SK-N-DZ (cell line): ENCODE measurements at regions not wholly inside any gene's neighbourhood (a gene's known extent, or its start where the extent isn't known, plus 50 kb on each side); places are given as distances from the start of the nearest gene placed in this dataset.

Experiments used
- DNase-seq: peaks from one replicate; pipeline ENCODE4 v3.0.0-alpha.2; 2015; ENCODE audit warnings: low spot score

GRCh38 chr16:64892835-64893785, 228.8 kb downstream of the CDH11 start:
- no peak for DNase-seq

DNA sequence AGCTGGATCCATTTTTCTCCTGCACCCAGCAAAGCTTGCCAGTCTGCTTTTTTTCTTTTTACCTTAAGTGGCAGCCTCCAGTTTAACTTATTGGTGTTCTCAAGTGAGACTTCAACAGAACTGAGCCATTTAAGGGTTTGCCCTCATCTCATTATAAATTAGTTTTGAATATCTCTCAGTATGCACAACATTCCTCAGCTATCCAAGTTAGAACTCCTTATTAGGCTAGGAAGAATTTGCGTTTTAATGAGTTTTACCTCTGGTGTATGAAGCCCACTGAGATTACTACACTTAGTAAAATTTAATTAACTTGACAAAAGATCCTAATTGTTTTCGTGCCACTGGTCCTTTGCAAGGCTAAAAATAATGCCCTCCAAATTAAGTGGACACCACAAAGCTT, 232.4 kb downstream of the CDH11 start:
- DNase-seq: no peak

GRCh38 chr16:64887651-64888050, 234.2 kb downstream of the CDH11 start:
- DNase-seq: no peak

- DNase-seq: no peak
These were observed 239.6 kb downstream of the CDH11 start for GRCh38 chr16:64882078-64882784.

GRCh38 chr16:64880994-64881393, 240.9 kb downstream of the CDH11 start:
- DNase-seq: no peak

- no peak for DNase-seq
These were observed 241.9 kb downstream of the CDH11 start for GRCh38 chr16:64880006-64880405.

GRCh38 chr16:64878940-64879339, 242.9 kb downstream of the CDH11 start:
- DNase-seq: peak; percentile 98

GRCh38 chr16:64872101-64872500, 249.8 kb downstream of the CDH11 start:
- no peak for DNase-seq

DNA sequence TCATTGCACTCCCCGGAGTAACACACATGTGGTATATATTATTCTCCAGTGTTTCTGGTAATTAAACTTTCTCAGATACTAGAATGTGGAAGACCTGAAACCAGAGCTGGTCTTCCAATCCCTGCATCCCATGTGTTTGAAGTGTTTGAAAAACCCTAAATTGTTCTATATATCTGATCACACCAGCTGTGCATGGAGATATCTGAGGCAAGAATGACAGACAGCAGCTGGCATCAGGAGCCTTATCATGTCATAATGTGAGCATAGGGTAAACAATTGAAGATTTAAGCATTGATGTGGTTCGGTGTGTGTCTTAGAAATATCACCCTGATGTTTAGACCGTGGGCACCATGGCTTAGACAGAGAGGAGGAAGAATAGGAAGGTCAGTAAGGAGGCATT, 251.0 kb downstream of the CDH11 start:
- DNase-seq: no peak

DNA sequence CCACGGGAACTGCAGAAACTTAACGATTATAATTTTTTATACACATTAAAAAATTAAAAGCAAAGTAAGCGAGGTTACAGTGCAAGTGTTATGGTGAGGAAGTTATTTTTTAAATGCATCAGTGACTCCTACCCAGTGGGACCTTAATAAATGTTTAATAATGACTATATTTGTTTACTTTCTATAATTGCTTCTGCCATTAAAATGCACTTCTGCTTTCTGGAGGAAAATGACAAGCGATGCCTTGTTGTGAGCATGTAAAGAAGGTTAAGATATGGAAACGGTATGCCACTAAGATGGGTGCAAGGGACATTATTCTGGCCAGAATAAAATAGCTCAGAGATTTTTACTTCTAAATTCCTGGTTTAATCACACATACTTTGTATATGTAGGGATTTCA, 252.1 kb downstream of the CDH11 start:
- DNase-seq: no peak

DNA sequence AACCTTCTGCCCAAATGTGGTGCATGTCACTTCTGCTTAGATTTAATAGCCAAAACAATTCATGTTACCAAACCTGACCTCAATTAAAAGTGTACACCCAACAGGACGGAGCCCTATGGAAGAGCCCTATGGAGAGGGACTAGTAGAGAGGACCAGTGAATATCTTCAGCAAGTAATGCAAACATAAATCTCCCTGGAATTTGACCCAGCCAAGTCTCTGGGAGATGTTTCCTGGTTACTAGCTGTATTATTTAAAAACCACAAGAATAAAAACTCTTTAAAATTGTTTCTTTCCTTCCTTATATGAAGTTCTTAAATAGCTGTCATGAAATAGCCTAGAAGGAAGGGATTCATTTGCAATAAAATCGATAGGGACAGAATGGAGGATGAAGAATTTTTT, 255.8 kb downstream of the CDH11 start:
- DNase-seq: no peak

DNA sequence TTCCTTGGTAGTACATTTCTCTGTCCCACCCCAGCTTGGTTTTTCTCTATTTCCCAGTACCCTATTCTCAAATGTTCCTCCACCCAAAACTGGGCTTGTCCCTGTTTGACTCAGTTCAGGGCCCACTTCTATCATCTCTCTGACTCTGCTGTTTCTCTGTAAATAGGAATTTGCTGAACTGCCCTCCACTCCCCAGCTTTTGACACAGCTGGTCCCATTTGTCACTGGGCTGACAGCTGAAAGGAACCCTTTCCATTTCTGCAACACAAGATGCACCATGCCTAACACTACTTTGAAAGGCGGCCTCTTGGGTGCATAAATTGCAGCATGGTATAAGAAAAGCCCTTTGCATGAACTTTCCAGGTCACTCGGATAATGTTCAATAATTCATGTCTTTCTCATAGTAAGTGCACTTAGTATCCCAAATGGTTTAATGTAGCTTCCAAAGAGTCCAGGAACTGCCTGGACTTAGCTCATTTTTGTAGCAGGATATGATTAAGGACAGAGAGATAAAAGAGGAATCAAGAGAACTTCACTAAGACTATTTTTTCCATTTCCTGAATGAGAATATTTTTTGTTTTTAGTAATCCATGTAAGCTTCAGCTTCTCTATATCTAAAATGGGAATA, 256.7 kb downstream of the CDH11 start:
- DNase-seq: no peak

GRCh38 chr16:64864232-64864809, 257.5 kb downstream of the CDH11 start:
- DNase-seq: no peak

GRCh38 chr16:64858076-64858475, 263.8 kb downstream of the CDH11 start:
- DNase-seq: no peak

GRCh38 chr16:64857411-64857810, 264.5 kb downstream of the CDH11 start:
- no peak for DNase-seq

DNA sequence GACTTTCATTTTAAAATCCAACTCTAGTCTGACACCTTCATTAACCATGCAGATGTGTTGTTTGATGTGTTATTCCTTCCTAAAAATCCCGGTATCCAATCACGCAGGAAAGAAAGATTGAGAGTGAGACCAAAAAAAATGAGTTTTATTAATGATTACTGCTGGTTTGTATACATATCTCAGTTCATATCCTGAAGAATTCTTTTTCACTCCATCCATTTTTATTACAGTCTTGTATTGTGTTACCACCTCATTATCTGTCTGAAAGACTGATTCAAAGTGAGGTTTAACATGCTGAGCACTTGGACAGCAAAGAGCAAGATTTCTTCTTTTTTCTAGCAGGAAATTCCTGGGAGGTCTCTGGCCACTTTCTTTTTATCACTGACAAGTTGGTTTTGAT, 268.3 kb downstream of the CDH11 start:
- no peak for DNase-seq

DNA sequence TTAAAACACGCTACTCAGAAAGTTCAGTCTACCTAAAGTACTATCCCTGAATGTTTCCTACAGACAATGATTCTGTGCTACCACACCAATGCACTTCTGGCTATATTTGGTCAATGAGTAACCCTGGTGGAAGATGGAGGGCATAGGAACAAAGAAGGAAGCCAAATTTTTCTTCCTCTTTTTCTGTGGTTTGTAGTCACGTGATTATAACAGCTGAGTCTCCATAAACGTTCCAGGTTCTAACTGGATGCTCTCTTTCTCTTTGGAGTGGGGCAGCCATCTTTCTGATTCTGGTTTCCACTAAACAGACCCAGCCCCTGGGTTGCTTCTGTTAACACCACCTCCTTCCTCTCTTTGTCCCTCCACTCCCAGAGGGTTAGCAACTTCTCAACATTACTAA, 274.9 kb downstream of the CDH11 start:
- DNase-seq: no peak

- no peak for DNase-seq
These were observed 276.8 kb downstream of the CDH11 start for GRCh38 chr16:64845071-64845470.

GRCh38 chr16:64841482-64841881, 280.4 kb downstream of the CDH11 start:
- no peak for DNase-seq

DNA sequence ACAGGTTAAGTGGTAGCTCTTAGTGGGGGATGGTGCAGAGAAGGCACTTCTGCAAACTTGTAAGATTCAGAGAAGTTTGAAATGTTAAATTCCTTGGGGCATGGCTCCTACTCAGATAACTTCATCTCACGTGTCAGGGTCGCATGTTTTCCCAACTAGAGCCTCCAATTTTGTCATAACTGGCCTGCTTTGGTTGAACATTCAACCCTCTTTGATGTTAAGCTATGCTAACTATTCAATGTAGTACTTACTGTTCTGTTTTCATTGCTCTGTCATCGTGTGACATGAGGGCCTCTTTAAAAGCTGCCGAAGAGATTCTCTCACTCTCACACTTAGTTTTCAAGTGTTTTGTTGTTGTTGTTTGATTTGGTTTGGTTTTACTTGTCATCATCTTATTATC, 280.8 kb downstream of the CDH11 start:
- no peak for DNase-seq

DNA sequence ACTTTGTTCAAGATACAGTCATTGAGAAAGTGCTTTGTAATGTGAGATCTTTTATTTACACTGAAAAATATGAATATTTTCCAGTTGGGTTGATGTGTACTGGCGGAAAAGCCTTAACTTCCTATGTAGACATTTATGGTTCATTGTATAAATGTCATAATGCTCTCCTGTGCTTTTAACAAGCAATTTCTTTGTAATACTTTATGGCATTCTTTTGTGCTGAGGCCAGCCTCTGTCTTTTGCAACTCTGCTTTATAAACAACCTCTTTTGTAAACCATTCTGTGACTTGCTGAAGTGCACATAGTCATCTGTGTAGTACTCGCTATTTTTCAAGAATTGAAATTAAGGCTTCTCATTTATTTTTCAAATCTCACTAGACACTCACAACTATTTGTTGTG, 291.2 kb downstream of the CDH11 start:
- DNase-seq: no peak

- DNase-seq: no peak
These were observed 292.2 kb downstream of the CDH11 start for GRCh38 chr16:64829678-64830077.
